HEK293T (cell line): ENCODE measurements at regions not wholly inside any gene's neighbourhood (a gene's known extent, or its start where the extent isn't known, plus 50 kb on each side); places are given as distances from the start of the nearest gene placed in this dataset.

ENCODE experiments used
- ARNT ChIP-seq: fragments of 450-650 bp; IDR thresholded peaks from 2 replicates; pipeline ENCODE4 v1.6.1; 2017; ENCODE audit warnings: mild to moderate bottlenecking
- ELF4 ChIP-seq: fragments of 450-650 bp; IDR thresholded peaks from 2 replicates; pipeline ENCODE4 v1.6.1; 2017; ENCODE audit warnings: antibody characterized with exemption
- FOXA1 ChIP-seq: fragments of 450-650 bp; IDR thresholded peaks from 2 replicates; pipeline ENCODE4 v1.6.1; 2016; ENCODE audit warnings: mild to moderate bottlenecking
- FOXK2 ChIP-seq: fragments of 450-650 bp; IDR thresholded peaks from 2 replicates; pipeline ENCODE4 v1.6.1; 2016; ENCODE audit warnings: mild to moderate bottlenecking
- FOXM1 ChIP-seq: fragments of 450-650 bp; IDR thresholded peaks from 2 replicates; pipeline ENCODE4 v1.6.1; 2017; ENCODE audit warnings: mild to moderate bottlenecking, borderline replicate concordance
- NFRKB ChIP-seq: fragments of 450-650 bp; IDR thresholded peaks from 2 replicates; pipeline ENCODE4 v1.6.1; 2016; ENCODE audit warnings: mild to moderate bottlenecking, moderate library complexity
- SP1 ChIP-seq: fragments of 450-650 bp; IDR thresholded peaks from 2 replicates; pipeline ENCODE4 v1.6.1; 2017
- SUZ12 ChIP-seq: fragments of 450-650 bp; IDR thresholded peaks from 2 replicates; pipeline ENCODE4 v1.6.1; 2016; ENCODE audit warnings: mild to moderate bottlenecking
- ZNF384 ChIP-seq: fragments of 450-650 bp; IDR thresholded peaks from 2 replicates; pipeline ENCODE4 v1.6.1; 2016

GRCh38 chr5:173762930-173763329, 125.2 kb upstream of the CPEB4 start:
- TF ChIP-seq SP1 (no peak), FOXK2 (no peak), SUZ12 (no peak), FOXA1 (no peak), ELF4 (no peak), ZNF384 (no peak), FOXM1 (no peak), ARNT (no peak), NFRKB (no peak)
